Sigmoid colon (tissue), 6 donors: ENCODE measurements at regions not wholly inside any gene's neighbourhood (a gene's known extent, or its start where the extent isn't known, plus 50 kb on each side); places are given as distances from the start of the nearest gene placed in this dataset.

Experiments
- DNase-seq: peaks from one replicate; pipeline ENCODE4 v3.0.0-alpha.2; 2019
- H3K27ac ChIP-seq, 4 donors: fragments of 200-600 bp; sonication (generic); one replicate each; pipeline ENCODE4 v1.5.1; 2016 to 2019; ENCODE audit warnings: mild to moderate bottlenecking in 1 of 4
- H3K27me3 ChIP-seq, 3 donors: fragments of 200-600 bp; sonication (generic); one replicate each; pipeline ENCODE4 v1.5.1; 2019; ENCODE audit warnings: mild to moderate bottlenecking in 1 of 3
- H3K36me3 ChIP-seq, 4 donors: fragments of 200-600 bp; sonication (generic); one replicate each; pipeline ENCODE4 v1.5.1; 2016 to 2019
- H3K4me1 ChIP-seq, 4 donors: fragments of 200-600 bp; sonication (generic); one replicate each; pipeline ENCODE4 v1.5.1; 2017 to 2019
- H3K4me3 ChIP-seq, 4 donors: fragments of 200-600 bp; sonication (generic); one replicate each; pipeline ENCODE4 v1.5.1; 2017 to 2019; ENCODE audit warnings: mild to moderate bottlenecking in 2 of 4, moderate library complexity in 1 of 4
- H3K9me3 ChIP-seq, 4 donors: fragments of 200-600 bp in 3 of 4; sonication (generic) in 3 of 4; one replicate each; pipeline versions ENCODE4 v1.5.1 to v1.6.1; 2013 to 2019
- EP300 ChIP-seq, 4 donors: sonication (generic); formaldehyde crosslinking; IDR thresholded peaks; one replicate each; pipeline ENCODE4 v1.6.1; 2017; ENCODE audit warnings: antibody characterized with exemption in 4 of 4
- POLR2A ChIP-seq, 2 donors: fragments of 450-650 bp; IDR thresholded peaks; one replicate each; pipeline ENCODE4 v1.6.1; 2016; ENCODE audit warnings: antibody characterized with exemption in 2 of 2, mild to moderate bottlenecking in 2 of 2, moderate library complexity in 2 of 2
- POLR2AphosphoS5 ChIP-seq, 4 donors: sonication (generic); formaldehyde crosslinking; IDR thresholded peaks; one replicate each; pipeline ENCODE4 v1.6.1; 2017; ENCODE audit warnings: antibody characterized with exemption in 4 of 4
- WGBS, 2 donors: extraction: QIAGEN DNeasy Blood & Tissue Kit; methylation state at CpG; one replicate each; pipeline ENCODE4 v1.1.7; 2013; 5-methylcytosine and 5-hydroxymethylcytosine counted together
- intact Hi-C: fragments of 100-400 bp; cut with DNase I; formaldehyde crosslinking; loops from one replicate; pipeline ENCODE4 v1.15.1; 2023
- TF ChIP-seq, protein P1 (sequence below), 4 experiments: fragments of 450-650 bp in 3 of 4; fragments of 200-600 bp in 1 of 4; IDR thresholded peaks; one replicate each; pipeline ENCODE4 v1.5.1; 2016 to 2019; ENCODE audit warnings: antibody characterized with exemption in 4 of 4, mild to moderate bottlenecking in 3 of 4, moderate library complexity in 2 of 4
- donor health status: healthy with polysubstance abuse.
- donor health status: healthy.

- intact Hi-C loops: no loop called here
- 87 to 91% methylated on average over 2 of the region's 2 CpGs for WGBS, 2 donors
- TF ChIP-seq POLR2A (IDR thresholded peaks at IDR 0.05) (no peak), POLR2AphosphoS5 (IDR thresholded peaks at IDR 0.05) (no peak), EP300 (IDR thresholded peaks at IDR 0.05) (no peak)
- TF ChIP-seq, protein P1, sequence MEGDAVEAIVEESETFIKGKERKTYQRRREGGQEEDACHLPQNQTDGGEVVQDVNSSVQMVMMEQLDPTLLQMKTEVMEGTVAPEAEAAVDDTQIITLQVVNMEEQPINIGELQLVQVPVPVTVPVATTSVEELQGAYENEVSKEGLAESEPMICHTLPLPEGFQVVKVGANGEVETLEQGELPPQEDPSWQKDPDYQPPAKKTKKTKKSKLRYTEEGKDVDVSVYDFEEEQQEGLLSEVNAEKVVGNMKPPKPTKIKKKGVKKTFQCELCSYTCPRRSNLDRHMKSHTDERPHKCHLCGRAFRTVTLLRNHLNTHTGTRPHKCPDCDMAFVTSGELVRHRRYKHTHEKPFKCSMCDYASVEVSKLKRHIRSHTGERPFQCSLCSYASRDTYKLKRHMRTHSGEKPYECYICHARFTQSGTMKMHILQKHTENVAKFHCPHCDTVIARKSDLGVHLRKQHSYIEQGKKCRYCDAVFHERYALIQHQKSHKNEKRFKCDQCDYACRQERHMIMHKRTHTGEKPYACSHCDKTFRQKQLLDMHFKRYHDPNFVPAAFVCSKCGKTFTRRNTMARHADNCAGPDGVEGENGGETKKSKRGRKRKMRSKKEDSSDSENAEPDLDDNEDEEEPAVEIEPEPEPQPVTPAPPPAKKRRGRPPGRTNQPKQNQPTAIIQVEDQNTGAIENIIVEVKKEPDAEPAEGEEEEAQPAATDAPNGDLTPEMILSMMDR (IDR thresholded peaks at IDR 0.05): no peak
- H3K36me3 ChIP-seq: no peaks in the 10 kb centered on the region
- DNase-seq: no peak
- H3K27ac ChIP-seq: no peak overlapping the region
- H3K9me3 ChIP-seq: peaks cover 0 to 2% (median 0%) of the 10 kb centered on the region in 4 donors
- peaks cover 0 to 11% (median 3%) of the 10 kb centered on the region in 4 donors for H3K4me1 ChIP-seq
- H3K27me3 ChIP-seq: no peaks in the 10 kb centered on the region
- no peak overlapping the region for H3K4me3 ChIP-seq
These were observed 494.6 kb downstream of the MIAT start for GRCh38 chr22:27152033-27152432.

GRCh38 chr22:27152883-27153282, 495.5 kb downstream of the MIAT start:
- Histone ChIP-seq H3K4me1 (peaks cover 0 to 9% (median 3%) of the 10 kb centered on the region in 4 donors), H3K36me3 (no peaks in the 10 kb centered on the region), H3K9me3 (peaks cover 0 to 2% (median 0%) of the 10 kb centered on the region in 4 donors), H3K27me3 (no peaks in the 10 kb centered on the region), H3K27ac (no peak overlapping the region), H3K4me3 (no peak overlapping the region)
- WGBS, 2 donors: 57 to 81% methylated on average over 2 of the region's 2 CpGs
- intact Hi-C loops: no loop called here
- DNase-seq: no peak
- no peak for TF ChIP-seq POLR2AphosphoS5 (IDR thresholded peaks at IDR 0.05)
- TF ChIP-seq, protein P1 (IDR thresholded peaks at IDR 0.05): no peak

- no peak overlapping the region for H3K27ac ChIP-seq
- peaks cover 0 to 2% (median 0%) of the 10 kb centered on the region in 4 donors for H3K9me3 ChIP-seq
- no peak for DNase-seq
- H3K36me3 ChIP-seq: no peaks in the 10 kb centered on the region
- H3K4me3 ChIP-seq: no peak overlapping the region
- H3K4me1 ChIP-seq: peaks cover 0 to 9% (median 3%) of the 10 kb centered on the region in 4 donors
- TF ChIP-seq, protein P1 (IDR thresholded peaks at IDR 0.05): no peak
- TF ChIP-seq EP300 (IDR thresholded peaks at IDR 0.05): no peak
- TF ChIP-seq POLR2A (IDR thresholded peaks at IDR 0.05): no peak
- TF ChIP-seq POLR2AphosphoS5 (IDR thresholded peaks at IDR 0.05): no peak
- WGBS, 2 donors: 93 to 94% methylated on average over 4 of the region's 4 CpGs
- intact Hi-C loops: no loop called here
- H3K27me3 ChIP-seq: no peaks in the 10 kb centered on the region
These were observed 496.0 kb downstream of the MIAT start for GRCh38 chr22:27153386-27153785.

DNA sequence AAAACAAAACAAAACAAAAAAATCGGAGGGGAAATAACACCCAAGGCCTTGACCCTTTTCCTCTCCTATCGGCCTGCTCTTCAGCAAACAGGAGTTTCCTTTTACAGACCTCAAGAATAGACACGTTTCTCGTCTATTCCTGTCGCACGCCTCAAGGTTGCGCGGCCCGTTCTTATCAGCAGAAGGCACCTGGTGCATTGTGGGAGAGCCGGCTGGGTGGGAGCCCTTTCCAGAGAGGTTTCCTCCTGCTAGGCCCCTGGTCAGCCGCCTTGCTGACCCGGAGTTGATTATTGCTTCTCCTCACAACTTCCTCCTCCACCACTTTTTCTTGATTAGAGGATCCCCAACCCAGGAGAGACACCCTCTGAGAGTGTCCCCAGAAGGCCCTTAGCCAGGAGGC, 497.3 kb downstream of the MIAT start:
- no peaks in the 10 kb centered on the region for H3K9me3 ChIP-seq
- no peaks in the 10 kb centered on the region for H3K36me3 ChIP-seq
- no peaks in the 10 kb centered on the region for H3K27me3 ChIP-seq
- TF ChIP-seq EP300 (IDR thresholded peaks at IDR 0.05) (no peak), POLR2A (IDR thresholded peaks at IDR 0.05) (no peak), POLR2AphosphoS5 (IDR thresholded peaks at IDR 0.05) (no peak)
- TF ChIP-seq, protein P1 (IDR thresholded peaks at IDR 0.05): no peak
- intact Hi-C loops: no loop called here
- WGBS, 2 donors: 30 to 41% methylated on average over 12 of the region's 12 CpGs
- H3K4me1 ChIP-seq: peaks cover 0 to 6% (median 2%) of the 10 kb centered on the region in 4 donors
- H3K27ac ChIP-seq: no peak overlapping the region
- H3K4me3 ChIP-seq: no peak overlapping the region
- DNase-seq: no peak

DNA sequence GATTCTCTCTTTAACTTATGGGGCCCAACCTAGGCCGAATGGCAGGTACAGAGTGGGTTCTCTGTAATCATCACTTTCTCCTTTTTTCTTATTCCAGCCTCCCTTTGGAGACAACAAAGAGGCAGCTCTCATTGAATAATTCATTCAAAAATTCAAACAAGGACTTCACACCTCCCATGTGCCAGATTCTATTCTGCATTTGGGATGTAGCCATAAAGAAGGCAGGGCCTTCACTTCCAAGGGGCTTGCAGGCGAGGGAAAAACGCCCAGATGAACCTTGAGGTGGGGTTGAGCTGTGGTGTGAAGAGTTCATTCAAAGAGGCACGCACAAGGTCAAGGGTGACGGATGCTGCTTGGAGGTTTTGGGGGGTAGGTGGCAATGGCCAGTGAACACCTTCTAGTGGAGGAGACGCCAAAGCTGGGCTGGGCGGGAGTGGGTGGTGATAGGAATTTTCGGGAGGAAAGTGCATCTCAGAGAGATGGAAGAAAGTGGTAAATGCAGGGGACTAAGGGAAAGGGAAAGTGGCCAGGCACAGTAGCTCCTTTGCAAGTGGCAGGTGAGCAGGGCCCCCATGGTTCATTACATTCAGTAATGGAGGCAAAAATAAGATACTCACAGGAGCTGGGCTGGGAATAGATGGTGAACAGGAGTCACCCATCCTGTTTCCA, 499.6 kb downstream of the MIAT start:
- intact Hi-C loops: no loop called here
- TF ChIP-seq EP300 (IDR thresholded peaks at IDR 0.05) (no peak), POLR2A (IDR thresholded peaks at IDR 0.05) (no peak), POLR2AphosphoS5 (IDR thresholded peaks at IDR 0.05) (no peak)
- TF ChIP-seq, protein P1 (IDR thresholded peaks at IDR 0.05): no peak
- Histone ChIP-seq H3K4me3 (no peak overlapping the region), H3K27ac (no peak overlapping the region), H3K9me3 (no peaks in the 10 kb centered on the region), H3K27me3 (no peaks in the 10 kb centered on the region), H3K4me1 (no peaks in the 10 kb centered on the region), H3K36me3 (no peaks in the 10 kb centered on the region)
- 80 to 88% methylated on average over 8 of the region's 8 CpGs for WGBS, 2 donors
- no peak for DNase-seq
